SU-DHL-6 (cell line): ENCODE measurements at regions not wholly inside any gene's neighbourhood (a gene's known extent, or its start where the extent isn't known, plus 50 kb on each side); places are given as distances from the start of the nearest gene placed in this dataset.

Experiments used
- EZH2phosphoT487 ChIP-seq: fragments of 200-600 bp; sonication (generic), shearing (Covaris generic); conservative IDR thresholded peaks from 2 replicates; pipeline ENCODE4 v1.6.1; 2018; ENCODE audit warnings: mild to moderate bottlenecking, antibody characterized with exemption, low read length, moderate library complexity, mixed read lengths
- TF ChIP-seq, protein P1 (sequence below): fragments of 200-600 bp; sonication (generic); IDR thresholded peaks from one replicate; pipeline ENCODE4 v1.5.1; 2017; ENCODE audit warnings: antibody characterized with exemption, mild to moderate bottlenecking, low read length, moderate library complexity; ENCODE audit not compliant: insufficient read depth, poor library complexity, severe bottlenecking

- TF ChIP-seq, protein P1, sequence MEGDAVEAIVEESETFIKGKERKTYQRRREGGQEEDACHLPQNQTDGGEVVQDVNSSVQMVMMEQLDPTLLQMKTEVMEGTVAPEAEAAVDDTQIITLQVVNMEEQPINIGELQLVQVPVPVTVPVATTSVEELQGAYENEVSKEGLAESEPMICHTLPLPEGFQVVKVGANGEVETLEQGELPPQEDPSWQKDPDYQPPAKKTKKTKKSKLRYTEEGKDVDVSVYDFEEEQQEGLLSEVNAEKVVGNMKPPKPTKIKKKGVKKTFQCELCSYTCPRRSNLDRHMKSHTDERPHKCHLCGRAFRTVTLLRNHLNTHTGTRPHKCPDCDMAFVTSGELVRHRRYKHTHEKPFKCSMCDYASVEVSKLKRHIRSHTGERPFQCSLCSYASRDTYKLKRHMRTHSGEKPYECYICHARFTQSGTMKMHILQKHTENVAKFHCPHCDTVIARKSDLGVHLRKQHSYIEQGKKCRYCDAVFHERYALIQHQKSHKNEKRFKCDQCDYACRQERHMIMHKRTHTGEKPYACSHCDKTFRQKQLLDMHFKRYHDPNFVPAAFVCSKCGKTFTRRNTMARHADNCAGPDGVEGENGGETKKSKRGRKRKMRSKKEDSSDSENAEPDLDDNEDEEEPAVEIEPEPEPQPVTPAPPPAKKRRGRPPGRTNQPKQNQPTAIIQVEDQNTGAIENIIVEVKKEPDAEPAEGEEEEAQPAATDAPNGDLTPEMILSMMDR = no peak
- no peak for TF ChIP-seq EZH2phosphoT487
Measured at GRCh38 chr1:101102426-101103156, 77.0 kb upstream of the DPH5 start.
